Globus pallidus (tissue), 1 donor: ENCODE measurements at regions not wholly inside any gene's neighbourhood (a gene's known extent, or its start where the extent isn't known, plus 50 kb on each side); places are given as distances from the start of the nearest gene placed in this dataset.

Experiments
- DNase-seq: peaks from one replicate; pipeline ENCODE4 v3.0.0-alpha.2; 2015; ENCODE audit warnings: low spot score

DNA sequence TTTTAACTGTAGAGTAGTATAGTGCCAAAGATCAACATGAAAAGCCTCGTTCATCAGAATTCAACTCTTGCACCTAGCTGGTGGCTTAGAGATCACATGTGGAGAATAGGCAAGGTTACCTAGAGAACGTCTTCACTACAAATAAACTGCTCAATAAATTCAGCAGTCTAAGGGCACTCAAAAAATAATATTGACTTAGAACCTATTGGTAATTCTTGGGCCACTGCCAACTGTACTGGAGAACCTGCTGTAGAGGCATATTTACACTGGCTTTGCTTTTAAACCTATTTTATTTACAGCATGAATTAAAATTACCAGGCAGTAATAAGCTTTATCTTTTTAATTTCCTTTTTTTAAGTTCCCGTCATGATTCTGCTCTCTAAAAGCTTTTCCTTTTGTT lies 343.7 kb downstream of the PDHA2 start:
- no peak for DNase-seq

DNA sequence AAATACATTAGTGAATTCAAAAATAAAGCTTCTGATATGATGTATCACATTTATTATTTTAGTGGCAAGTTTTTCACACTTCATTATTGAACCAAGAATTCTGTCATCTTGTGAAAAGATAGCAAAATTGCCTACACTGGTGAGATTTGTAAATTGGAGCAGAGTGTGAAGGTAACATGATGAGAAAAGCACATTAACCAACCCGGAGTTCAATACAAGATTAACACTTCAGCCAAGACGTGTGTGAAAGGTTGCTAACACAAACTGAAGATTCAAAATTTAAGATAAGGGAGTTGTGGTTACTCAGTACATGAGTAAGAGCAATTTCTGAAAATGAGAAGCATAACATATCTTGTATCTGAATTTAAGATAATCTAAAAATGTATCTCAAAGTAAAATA lies 346.7 kb downstream of the PDHA2 start:
- no peak for DNase-seq

DNA sequence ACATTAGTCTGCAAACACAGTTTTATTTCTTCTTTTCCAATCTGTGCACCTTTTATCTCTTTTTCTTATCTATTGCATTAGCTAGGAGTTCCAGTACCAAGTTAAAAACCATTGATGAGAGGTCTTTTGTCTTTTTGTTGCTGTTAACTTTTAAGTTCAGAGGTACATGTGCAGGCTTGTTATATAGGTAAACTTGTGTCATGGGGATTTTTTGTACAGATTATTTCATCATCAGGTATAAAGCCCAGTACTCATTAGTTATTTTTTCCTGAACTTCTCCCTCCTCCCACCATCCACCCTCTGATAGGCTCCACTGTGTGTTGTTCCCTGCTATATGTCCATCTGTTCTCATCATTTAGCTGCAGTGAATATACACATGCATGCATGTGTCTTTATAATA lies 349.9 kb downstream of the PDHA2 start:
- DNase-seq: no peak

DNA sequence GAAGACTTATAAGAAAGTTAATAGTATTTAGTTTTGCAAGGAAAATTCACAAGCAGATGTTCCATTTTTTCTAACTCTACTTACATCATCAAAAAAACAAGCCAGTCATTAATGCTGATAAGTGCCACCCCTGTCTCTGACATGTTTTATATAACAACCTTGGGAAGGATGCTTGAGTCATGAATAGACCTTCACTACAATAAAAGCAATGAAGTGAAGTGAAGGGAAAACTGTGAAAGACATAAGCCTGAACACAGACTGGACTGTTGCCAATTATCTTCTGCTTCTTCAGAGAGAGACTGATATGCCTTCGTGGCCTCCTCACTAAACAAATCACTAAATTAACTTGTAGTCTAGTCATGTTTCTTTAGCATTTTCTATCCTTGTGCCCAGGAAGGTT lies 353.2 kb downstream of the PDHA2 start:
- DNase-seq: no peak

DNA sequence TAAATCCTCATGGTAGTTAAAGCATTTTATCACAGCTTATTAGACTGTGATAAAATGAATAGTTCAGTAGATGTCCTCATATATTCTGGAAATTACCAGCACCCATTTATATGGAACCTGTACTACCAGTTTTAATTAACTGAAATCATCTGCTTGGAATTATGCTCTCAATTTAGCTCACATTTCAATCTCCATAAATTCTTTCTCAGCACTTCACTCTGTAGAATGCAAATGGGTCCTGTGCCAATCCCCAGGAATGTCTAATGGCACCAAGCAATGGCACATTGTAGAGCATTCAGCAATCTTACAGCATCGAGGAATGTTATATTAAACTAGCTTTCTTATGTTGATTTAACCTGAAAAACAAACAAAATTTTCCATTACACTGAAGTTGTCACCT lies 355.1 kb downstream of the PDHA2 start:
- DNase-seq: no peak

DNA sequence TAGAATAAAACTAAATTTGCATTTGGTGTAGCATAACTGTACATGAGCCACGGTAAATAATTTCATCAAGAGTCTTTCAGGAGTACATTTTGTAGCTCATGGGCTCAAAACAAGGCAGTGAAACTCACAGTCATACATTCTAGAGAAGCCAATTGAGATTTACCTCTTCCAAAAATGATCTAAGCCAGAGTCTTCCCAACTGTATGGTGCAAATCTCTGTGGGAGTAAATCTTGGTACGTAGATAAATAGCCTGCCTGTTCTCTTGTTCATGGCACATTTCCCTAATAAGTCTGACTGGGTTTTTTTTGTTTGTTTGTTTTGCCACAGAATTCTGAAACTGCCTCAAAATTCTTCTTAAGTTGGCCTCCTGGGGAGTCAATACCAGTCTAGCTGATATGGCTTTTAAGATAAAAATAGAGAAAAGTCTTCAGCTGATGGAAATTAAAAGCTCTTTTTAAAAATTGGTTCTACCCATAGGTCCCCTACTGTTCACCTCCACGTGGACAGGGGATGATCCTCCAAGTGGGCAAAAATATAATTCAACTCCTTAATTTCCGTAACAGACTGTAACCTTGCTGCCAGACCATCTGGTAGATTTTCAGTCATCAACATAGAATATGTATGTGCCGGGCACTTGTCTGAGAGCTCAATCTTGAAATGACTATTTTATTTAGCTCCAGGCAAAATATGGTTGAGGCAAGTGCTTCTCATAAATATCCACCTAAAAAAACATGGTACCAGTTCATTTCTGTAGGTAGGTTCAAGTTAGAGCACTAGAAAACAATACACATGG lies 365.4 kb downstream of the PDHA2 start:
- no peak for DNase-seq

DNA sequence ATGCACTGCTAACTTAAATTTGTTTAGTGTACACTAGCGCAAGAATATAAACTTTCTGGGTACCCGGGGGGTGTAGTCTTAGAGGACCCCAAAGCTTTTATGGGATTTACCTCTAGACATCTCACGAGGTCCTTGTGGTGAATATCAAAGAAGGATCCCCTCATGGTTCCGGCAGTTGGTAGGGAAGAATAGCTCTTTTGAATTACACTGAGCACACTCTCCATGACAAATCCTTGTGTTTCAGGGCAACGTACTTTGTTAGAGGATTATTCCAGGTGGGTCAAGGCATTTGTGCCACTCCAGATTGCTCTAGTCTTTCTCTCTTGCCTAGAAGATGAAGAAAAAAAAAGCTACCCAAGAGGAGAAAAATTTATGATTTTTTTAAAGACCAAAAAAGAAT lies 387.6 kb downstream of the PDHA2 start:
- DNase-seq: no peak

DNA sequence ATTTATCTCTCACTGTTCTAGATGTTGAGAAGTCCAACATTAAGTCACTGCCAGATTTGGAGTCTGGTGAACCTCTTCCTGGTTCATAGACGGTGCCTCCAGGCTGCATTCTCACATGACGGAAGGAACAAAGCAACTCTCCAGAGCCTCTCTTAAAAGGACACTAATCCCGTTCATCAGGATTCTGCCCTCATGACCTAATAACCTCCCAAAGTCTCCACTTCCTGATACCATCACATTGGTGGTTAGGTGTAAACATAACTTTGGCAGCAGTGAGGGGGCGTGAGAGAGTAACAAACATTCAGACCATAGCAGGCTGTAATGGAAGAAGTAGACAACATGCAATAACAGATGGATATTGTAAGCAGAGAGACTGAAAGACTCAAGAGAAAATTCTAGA lies 388.6 kb downstream of the PDHA2 start:
- no peak for DNase-seq

DNA sequence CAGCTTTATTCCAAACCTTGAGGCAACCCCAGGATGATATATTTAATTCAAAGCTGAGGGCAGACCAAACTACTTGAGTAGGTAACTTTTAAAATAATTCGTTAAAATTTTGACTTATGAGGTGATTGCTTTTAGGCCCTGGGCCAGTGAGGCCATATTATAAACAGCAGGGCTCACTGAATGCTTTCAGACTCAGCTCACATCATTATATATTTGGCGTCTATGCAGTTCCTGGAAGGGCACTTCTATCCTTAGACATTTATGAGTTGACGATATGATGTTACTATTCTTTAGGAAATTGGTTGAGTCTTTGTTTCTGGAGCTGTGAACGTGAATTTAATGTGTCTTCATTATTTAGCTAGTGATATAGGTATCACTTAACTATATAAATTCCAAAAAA lies 400.1 kb downstream of the PDHA2 start:
- no peak for DNase-seq

DNA sequence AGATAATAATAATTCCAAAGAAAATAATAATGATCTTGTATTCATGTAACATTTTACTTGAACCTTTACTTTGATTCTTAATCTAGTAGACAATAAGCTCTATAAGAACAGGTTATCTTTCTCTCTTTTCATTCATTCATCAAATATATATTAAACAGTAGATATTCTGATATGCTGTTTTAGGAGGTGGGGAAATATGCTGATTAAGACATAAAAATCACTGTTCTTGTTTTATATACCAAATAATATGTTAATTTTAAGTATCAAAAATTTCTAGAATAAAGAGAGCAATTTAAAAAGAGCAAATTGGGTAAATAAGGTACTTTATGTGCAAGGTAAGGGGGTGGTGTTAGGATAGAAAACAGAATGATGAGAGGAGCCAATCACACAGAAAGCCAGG lies 401.9 kb downstream of the PDHA2 start:
- no peak for DNase-seq

DNA sequence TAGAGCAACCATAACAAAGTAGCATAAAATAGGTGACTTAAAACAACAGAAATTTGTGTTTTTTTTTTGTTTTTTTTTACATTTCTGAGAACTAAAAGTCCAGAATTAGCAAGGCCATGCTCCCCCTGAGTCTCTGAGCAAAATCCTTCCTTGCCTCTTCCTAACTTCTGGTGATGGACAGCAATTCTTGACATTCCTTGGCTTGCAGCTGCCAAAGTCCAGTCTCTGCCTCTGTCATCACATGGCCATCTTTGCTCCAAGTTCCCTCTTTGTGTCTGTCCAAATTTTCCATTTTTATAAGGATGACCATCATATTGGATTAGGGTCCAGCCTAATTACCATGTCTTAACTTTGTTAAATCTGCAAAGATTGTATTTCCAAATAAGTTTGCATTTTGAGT lies 407.2 kb downstream of the PDHA2 start:
- DNase-seq: no peak

DNA sequence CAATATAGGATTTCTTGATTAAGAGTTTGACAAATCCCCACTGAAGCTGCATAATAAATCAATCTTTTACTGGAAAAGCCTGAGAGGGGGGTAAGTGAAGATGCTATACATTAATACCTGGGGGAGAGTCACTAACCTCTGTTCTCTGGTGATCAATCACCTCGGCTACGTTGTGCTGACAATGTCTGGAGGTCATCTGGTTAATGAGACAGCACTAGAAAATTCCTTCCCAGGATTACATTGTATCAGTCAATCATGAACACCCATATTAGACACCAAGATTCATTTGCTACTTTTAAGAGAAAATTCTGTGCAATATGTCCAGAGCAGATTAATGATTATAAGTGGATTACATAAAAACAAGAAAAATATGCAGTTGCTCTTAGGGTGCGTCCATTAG lies 408.3 kb downstream of the PDHA2 start:
- no peak for DNase-seq

DNA sequence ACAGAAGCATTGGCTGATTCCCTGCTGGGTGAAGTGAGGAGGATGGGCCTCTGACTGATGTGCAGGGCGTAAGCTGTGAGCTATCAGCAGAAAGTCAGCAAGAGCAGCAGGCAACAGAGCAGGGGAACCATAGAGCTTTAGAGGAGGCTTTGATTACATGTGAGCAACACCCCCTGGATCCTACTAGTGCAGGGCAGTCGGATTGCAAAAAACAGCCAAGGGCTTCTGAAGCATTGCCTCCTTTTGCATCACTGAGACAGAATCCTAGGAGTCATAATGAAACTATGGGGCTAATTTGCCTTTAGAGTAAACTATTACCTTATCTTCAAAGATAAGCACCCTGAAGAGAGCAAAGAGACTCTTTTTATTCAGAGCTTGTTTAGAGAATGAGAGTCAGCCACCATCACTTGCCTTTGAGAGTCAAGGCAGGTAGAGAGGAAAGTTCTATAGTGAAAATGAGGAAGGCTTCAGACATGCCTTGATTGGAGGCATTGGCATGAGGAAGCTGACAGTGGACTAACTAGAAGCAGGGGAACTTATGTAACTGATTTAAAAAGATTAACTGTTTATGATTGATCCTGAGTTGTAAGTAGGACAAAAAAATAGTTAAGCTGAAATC lies 420.3 kb downstream of the PDHA2 start:
- DNase-seq: no peak

DNA sequence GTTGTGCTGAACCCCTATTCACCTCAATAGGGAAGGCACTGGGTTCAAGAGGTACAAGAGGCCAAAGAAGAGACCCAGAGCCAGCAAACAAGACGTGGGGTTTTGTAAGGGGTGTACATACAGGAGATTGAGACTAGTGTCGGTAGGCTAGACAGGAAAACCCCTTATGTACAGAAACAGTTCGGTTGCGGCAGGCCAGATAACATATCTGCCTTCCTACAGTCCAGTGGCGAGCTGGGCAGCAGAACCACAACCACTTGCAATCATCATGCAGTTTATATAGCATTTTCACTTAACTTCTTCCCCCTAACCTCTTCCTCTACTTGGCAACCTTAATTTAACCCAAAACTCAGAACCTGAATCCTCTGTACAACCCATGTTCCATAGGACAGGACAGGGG lies 422.2 kb downstream of the PDHA2 start:
- DNase-seq: no peak

DNA sequence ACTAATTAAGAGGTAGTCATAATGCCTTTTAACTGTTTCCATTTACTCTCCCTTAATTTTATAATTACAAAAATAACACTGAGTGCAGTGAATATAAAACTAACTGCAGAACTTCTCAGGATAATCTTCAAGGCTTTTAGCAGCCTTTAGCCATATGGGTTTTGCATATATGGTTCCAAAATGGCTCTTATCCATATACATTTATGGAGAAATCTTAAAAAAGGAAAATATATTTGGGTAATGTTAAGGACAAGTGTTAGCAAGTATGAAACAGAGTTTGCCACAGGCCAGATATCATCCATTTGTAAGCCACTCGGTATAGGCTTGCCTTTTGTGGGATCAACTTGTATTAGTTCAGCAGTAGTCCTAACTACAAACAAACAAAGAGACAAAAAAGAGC lies 423.4 kb downstream of the PDHA2 start:
- DNase-seq: no peak

DNA sequence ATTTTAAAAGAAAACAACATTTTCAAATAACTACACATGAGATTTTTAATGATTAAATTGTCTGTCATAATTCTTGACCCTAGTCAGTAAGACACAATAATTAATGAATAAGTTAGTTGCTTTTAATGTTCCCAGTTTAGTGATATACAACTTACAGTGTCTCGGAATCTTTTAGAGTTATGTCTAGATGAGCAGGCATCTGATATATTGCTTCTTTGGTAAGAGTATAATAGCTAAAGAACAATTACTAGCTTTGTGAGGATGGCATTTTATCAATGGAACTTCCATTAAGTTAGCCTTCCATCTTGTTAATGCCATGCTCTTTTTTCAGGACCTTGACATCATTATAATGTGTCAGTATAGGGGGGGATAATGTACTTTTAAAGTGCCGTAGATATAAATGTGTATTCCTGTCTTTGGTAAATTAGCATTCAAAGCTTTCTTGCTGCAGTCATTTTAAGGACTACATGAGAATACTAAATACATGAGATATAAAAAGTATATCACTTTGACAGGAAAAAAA lies 425.1 kb downstream of the PDHA2 start:
- DNase-seq: no peak

DNA sequence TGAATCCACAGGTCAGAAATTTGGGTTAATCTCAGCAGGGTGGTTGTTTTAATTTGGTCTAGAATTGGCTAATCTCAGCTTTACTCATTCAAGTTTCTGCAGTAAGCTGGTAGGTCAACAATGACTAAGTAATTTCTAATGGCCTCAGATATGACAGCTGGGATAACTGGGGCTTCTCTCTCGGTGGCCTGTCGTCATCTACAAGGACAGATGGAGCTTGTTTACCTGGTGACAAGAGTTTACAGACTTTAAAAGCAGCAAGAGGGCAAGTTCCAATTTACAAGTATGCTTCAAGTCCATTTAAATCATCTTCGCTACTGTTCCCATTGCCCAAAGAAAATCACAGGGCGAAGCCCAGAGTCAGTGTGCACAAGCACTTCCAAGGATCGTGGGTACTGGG lies 453.9 kb downstream of the PDHA2 start:
- no peak for DNase-seq

DNA sequence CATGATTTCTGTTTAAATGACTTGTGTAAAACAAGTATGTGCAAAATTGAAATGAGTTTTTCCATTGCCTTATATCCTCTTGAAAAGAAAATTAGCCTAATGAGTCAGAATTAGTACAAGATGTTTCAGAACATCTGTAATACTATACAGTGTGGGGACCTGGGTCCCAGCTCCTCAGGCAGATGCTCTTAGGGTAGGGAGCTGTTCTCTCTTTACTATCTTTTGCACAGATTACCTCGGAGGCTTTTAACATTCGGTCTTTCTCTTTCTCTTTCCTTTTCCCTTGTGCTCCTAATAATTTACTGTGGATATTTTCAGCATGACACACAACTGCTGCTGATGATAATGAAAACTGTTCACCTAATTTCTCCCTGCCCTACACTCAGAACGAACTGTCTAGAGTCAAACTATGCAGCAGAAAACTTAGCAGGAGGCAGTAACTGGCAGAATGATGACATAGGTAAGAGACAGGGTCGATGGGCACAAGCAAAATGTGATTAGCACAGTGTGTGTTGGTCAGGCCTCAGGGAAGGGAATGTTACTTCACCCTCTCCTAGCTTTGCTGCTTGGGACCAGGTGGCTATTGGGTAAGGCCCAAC lies 455.3 kb downstream of the PDHA2 start:
- DNase-seq: no peak

DNA sequence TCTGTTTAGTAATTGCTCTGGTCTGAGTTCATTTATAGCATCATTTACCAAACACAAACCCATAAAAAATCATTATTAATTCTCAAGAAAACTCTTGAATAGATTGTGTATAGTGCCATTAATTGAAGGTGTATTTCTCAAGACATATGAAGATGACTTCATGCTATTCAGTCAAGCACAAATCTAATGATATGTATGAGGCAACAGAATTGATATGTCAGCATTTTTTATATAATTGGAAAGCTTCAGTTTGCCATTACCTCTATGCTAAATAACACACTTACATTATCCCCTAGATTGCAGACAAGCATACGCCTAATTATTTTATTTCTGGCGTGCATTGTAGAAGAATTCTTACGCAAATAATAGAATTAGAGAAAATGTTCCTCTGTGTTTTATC lies 461.8 kb downstream of the PDHA2 start:
- DNase-seq: no peak

DNA sequence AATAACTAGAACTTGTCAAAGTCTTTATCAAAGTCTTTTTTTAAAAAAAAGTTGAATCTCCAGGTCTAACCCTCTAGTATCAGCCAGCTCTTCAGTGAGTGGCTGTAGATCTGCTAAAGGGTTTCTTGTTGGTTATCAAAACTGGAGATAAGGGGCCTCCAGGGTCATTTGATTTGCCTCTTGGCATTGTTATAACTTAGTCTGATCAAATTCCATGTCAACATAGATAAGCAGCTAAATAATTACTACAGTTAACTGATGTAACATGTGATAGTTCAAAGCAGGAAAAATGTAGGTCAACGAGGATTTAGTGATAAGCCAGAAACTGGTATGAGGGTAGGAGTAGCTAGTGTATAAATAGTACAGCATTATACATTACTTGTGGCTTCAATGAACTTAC lies 465.1 kb downstream of the PDHA2 start:
- no peak for DNase-seq

DNA sequence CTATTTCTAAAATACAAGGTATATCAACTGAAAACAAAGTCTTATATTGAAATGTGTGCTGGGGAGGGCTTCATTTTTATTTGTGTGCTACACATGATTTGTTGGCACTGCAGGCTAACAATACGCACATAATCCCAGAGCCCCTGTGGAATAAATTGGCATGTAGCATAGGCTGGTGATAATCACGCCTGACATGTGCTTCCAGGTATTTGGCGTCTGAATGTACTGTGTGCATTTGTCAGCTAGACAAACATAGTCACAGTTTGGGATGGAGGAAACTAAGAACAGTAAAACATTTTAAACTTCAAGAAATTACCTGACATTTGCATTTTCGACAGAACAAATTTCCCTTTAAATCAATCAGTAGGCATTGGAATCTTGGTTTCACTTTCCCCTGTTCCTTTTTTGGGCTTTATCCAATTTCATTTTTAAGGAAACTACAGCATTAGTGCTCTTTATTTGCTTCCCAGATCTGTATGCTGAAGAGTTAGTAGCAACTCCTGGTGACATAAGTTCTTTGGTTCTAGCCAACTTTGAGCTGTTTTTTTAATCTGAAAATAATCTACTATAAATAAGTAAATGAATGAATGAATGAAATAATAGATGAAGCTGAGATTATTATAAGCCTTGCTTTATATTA lies 472.3 kb downstream of the PDHA2 start:
- no peak for DNase-seq

DNA sequence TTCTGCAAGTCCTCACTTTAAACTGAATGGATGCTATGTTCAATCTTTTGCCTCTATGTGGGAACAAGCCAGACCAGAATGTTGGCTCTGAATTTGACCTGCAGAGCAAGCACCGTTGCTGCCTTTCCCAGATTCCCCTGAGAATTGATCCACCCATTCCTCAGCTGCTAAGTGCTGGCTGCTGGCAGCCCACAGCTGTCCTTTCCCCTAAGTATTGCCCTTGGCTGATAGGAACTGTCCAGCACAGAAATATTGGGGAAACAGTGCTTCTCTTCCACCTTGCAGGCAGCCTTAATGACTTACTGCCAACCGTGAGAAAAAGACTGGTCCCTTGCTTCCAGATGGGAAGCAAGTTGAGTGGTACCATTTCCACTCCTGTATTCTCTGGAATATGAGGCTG lies 475.9 kb downstream of the PDHA2 start:
- no peak for DNase-seq

DNA sequence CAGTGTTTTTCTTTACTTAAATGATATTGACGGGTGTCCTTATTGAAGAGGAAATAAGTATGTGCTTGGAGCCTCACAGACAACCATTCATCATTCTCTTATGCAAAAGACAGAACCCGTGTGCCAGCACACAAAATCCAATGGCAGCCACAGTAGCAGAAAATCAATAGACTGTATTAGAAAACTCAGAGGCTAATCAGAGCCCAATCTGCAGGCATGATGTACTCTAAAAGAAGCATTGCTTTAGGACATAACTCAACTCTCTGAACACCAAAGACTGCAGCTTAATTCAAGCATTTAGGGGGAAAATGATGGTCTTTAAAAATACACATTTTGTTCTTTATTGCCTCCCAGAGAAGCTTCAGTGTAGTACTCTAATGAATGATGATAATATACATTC lies 476.9 kb downstream of the PDHA2 start:
- no peak for DNase-seq
